ENCODE measurements at regions not wholly inside any gene's neighbourhood (a gene's known extent, or its start where the extent isn't known, plus 50 kb on each side); places are given as distances from the start of the nearest gene placed in this dataset.
"Not testable (repeated sequence)": the region's sequence is repeated elsewhere in the genome, so short reads cannot be mapped to it uniquely, and the experiment has no call there.

- no peak overlapping the region for H3K27ac ChIP-seq
- H3K4me3 ChIP-seq: no peak overlapping the region
Measured at GRCh38 chr1:115459161-115459560, 121.1 kb upstream of the NGF start.

- H3K4me3 ChIP-seq: no peak overlapping the region
- no peak overlapping the region for H3K27ac ChIP-seq
Measured at GRCh38 chr1:115458426-115459114, 120.5 kb upstream of the NGF start.

GRCh38 chr1:115457289-115457688, 119.2 kb upstream of the NGF start:
- Histone ChIP-seq H3K4me3 (no peak overlapping the region), H3K27ac (no peak overlapping the region)

GRCh38 chr1:115456441-115456961, 118.5 kb upstream of the NGF start:
- Histone ChIP-seq H3K27ac (no peak overlapping the region), H3K4me3 (no peak overlapping the region)

- Histone ChIP-seq H3K27ac (peak overlapping the region in 1 of 21 experiments; percentile 18), H3K4me3 (no peak overlapping the region)
Measured at GRCh38 chr1:115454837-115455511, 116.9 kb upstream of the NGF start.

GRCh38 chr1:115453666-115454065, 115.6 kb upstream of the NGF start:
- Histone ChIP-seq H3K27ac (no peak overlapping the region), H3K4me3 (no peak overlapping the region)

GRCh38 chr1:115452600-115453329, 114.7 kb upstream of the NGF start:
- Histone ChIP-seq H3K27ac (no peak overlapping the region), H3K4me3 (no peak overlapping the region)

GRCh38 chr1:115450501-115451040, 112.5 kb upstream of the NGF start:
- H3K4me3 ChIP-seq: no peak overlapping the region
- H3K27ac ChIP-seq: no peak overlapping the region

GRCh38 chr1:115448282-115449044, 110.4 kb upstream of the NGF start:
- Histone ChIP-seq H3K4me3 (no peak overlapping the region), H3K27ac (no peak overlapping the region)

- Histone ChIP-seq H3K4me3 (no peak overlapping the region), H3K27ac (no peak overlapping the region)
Measured at GRCh38 chr1:115447672-115448071, 109.6 kb upstream of the NGF start.

- no peak overlapping the region for H3K27ac ChIP-seq
- no peak overlapping the region for H3K4me3 ChIP-seq
Measured at GRCh38 chr1:115445090-115445489, 107.0 kb upstream of the NGF start.

GRCh38 chr1:115440733-115441132, 102.7 kb upstream of the NGF start:
- H3K27ac ChIP-seq: no peak overlapping the region
- H3K4me3 ChIP-seq: no peak overlapping the region

GRCh38 chr1:115439520-115439919, 101.5 kb upstream of the NGF start:
- H3K4me3 ChIP-seq, H3K27ac ChIP-seq: not testable (repeated sequence)

- no peak overlapping the region for H3K4me3 ChIP-seq
- H3K27ac ChIP-seq: no peak overlapping the region
Measured at GRCh38 chr1:115437196-115437595, 99.1 kb upstream of the NGF start.

- Histone ChIP-seq H3K27ac (no peak overlapping the region), H3K4me3 (no peak overlapping the region)
Measured at GRCh38 chr1:115436596-115436995, 98.5 kb upstream of the NGF start.

- Histone ChIP-seq H3K27ac (peak overlapping the region in 1 of 21 experiments; percentile 35), H3K4me3 (no peak overlapping the region)
Measured at GRCh38 chr1:115433483-115433882, 95.4 kb upstream of the NGF start.

- Histone ChIP-seq H3K27ac (no peak overlapping the region), H3K4me3 (no peak overlapping the region)
Measured at GRCh38 chr1:115432061-115432460, 94.0 kb upstream of the NGF start.

GRCh38 chr1:115430441-115431158, 92.6 kb upstream of the NGF start:
- Histone ChIP-seq H3K4me3 (no peak overlapping the region), H3K27ac (no peak overlapping the region)

- Histone ChIP-seq H3K27ac (no peak overlapping the region), H3K4me3 (no peak overlapping the region)
Measured at GRCh38 chr1:115429884-115430283, 91.8 kb upstream of the NGF start.
